HCT116 (cell line): ENCODE measurements at regions not wholly inside any gene's neighbourhood (a gene's known extent, or its start where the extent isn't known, plus 50 kb on each side); places are given as distances from the start of the nearest gene placed in this dataset.

Experiments used
- ATAC-seq: fragments of 200-7000 bp; cut with Tn5 transposase; 2 replicates; pipeline ENCODE4 v1.9.1; 2020; ENCODE audit warnings: mild to moderate bottlenecking, moderate library complexity
- BruUV-seq: library from RNA; stranded (reverse); fragments of 400-500 nt; replicated peaks from 2 replicates; lab custom pipeline; 2021; lab: Mats Ljungman, UMichigan
- CTCF ChIA-PET: fragments of 300-600 bp; sonication (Branson Sonifier 250); formaldehyde crosslinking; loops from one replicate; lab custom pipeline; 2021; ENCODE audit warnings: antibody characterized with exemption; lab: Charles Lee
- POLR2A ChIA-PET: fragments of 300-600, 350-600 bp; sonication (Branson Sonifier 250); formaldehyde crosslinking; loops from one replicate; lab custom pipeline; 2021; ENCODE audit warnings: antibody characterized with exemption; lab: Charles Lee
- RAD21 ChIA-PET, 2 experiments: fragments of 300-600 bp; sonication (Branson Sonifier 250); formaldehyde crosslinking; loops; one replicate each; lab custom pipeline; 2023; ENCODE audit warnings: low total read pairs in 2 of 2; ENCODE audit not compliant: uncharacterized antibody in 2 of 2, unreplicated experiment in 2 of 2, low non-redundant PET in 1 of 2; lab: Charles Lee
- DNase-seq: peaks from one replicate; pipeline ENCODE4 v3.0.0-alpha.2; 2010; ENCODE audit warnings: low read depth, low spot score
- H2AFZ ChIP-seq: fragments of 200-600 bp; shearing (Covaris generic), sonication (generic); 2 replicates; pipeline ENCODE4 v1.6.1; 2017; ENCODE audit warnings: low read depth, mixed run types, mixed read lengths, antibody characterized with exemption, low read length; ENCODE audit not compliant: poor library complexity, severe bottlenecking
- H3K27ac ChIP-seq: 2 replicates; pipeline ENCODE4 v1.5.1; 2012; ENCODE audit warnings: low read depth, low read length
- H3K27me3 ChIP-seq: fragments of 200-600 bp; sonication (generic); 2 replicates; pipeline ENCODE4 v1.6.1; 2016; ENCODE audit warnings: mixed run types, low read length, mixed read lengths; ENCODE audit not compliant: insufficient read depth
- H3K36me3 ChIP-seq, 2 experiments: fragments of 200-500 bp in 1 of 2; fragments of 200-600 bp in 1 of 2; sonication (Bioruptor generic) in 1 of 2; sonication (generic) in 1 of 2; 2 replicates each; pipeline versions ENCODE4 v1.5.1 to v1.6.1; 2014 to 2016; ENCODE audit warnings: low read length in 2 of 2, inconsistent platforms in 1 of 2, mixed read lengths in 1 of 2, mixed run types in 1 of 2; ENCODE audit not compliant: insufficient read depth in 2 of 2, control insufficient read depth in 1 of 2
- H3K4me1 ChIP-seq, 2 experiments: fragments of 200-600 bp in 1 of 2; sonication (generic) in 1 of 2; 2 replicates each; pipeline versions ENCODE4 v1.5.1 to v1.6.1; 2012 to 2017; ENCODE audit warnings: low read length in 2 of 2, inconsistent platforms in 1 of 2, mild to moderate bottlenecking in 1 of 2, mixed read lengths in 1 of 2, mixed run types in 1 of 2, moderate library complexity in 1 of 2; ENCODE audit not compliant: insufficient read depth in 2 of 2, control insufficient read depth in 1 of 2
- H3K4me2 ChIP-seq: fragments of 200-600 bp; sonication (generic); 2 replicates; pipeline ENCODE4 v1.6.1; 2017; ENCODE audit warnings: mixed run types, low read length, mixed read lengths
- H3K4me3 ChIP-seq, 2 experiments: fragments of 200-600 bp in 1 of 2; sonication (generic) in 1 of 2; replicated peaks in 1 of 2; 2 replicates each; pipeline ENCODE4 v1.5.1; 2011 to 2016; ENCODE audit warnings: low read length in 2 of 2, control low read depth in 1 of 2, low read depth in 1 of 2, mild to moderate bottlenecking in 1 of 2, mixed read lengths in 1 of 2, mixed run types in 1 of 2
- H3K79me2 ChIP-seq: fragments of 200-600 bp; sonication (generic); 2 replicates; pipeline ENCODE4 v1.6.1; 2017; ENCODE audit warnings: mild to moderate bottlenecking, mixed run types, low read length, moderate library complexity, mixed read lengths; ENCODE audit not compliant: insufficient read depth
- H3K9ac ChIP-seq: fragments of 200-600 bp; sonication (generic); 2 replicates; pipeline ENCODE4 v1.6.1; 2016; ENCODE audit warnings: low read length, mixed read lengths
- H3K9me2 ChIP-seq: fragments of 200-600 bp; sonication (generic), shearing (Covaris generic); 2 replicates; pipeline ENCODE4 v1.6.1; 2017; ENCODE audit warnings: mixed run types, mild to moderate bottlenecking, moderate library complexity; ENCODE audit not compliant: insufficient read depth
- H3K9me3 ChIP-seq, 2 experiments: fragments of 200-500 bp in 1 of 2; fragments of 200-600 bp in 1 of 2; sonication (Bioruptor generic) in 1 of 2; sonication (generic) in 1 of 2; 2 replicates each; pipeline ENCODE4 v1.6.1; 2014 to 2017; ENCODE audit warnings: low read length in 2 of 2, mixed read lengths in 2 of 2, inconsistent platforms in 1 of 2, low read depth in 1 of 2, mild to moderate bottlenecking in 1 of 2, mixed run types in 1 of 2, moderate library complexity in 1 of 2; ENCODE audit not compliant: control insufficient read depth in 1 of 2, insufficient read depth in 1 of 2
- H4K20me1 ChIP-seq: fragments of 200-600 bp; sonication (generic), shearing (Covaris generic); 2 replicates; pipeline ENCODE4 v1.6.1; 2017; ENCODE audit warnings: mixed run types, mild to moderate bottlenecking, moderate library complexity; ENCODE audit not compliant: insufficient read depth
- CBX3 ChIP-seq: IDR thresholded peaks from 2 replicates; pipeline ENCODE4 v1.6.1; 2012; ENCODE audit warnings: low read depth
- EGR1 ChIP-seq: IDR thresholded peaks from 2 replicates; pipeline ENCODE4 v1.6.1; 2012; ENCODE audit warnings: low read depth
- EZH2phosphoT487 ChIP-seq: fragments of 200-600 bp; IDR thresholded peaks from 2 replicates; pipeline ENCODE4 v1.6.1; 2018; ENCODE audit warnings: antibody characterized with exemption, borderline replicate concordance
- POLR2A ChIP-seq: IDR thresholded peaks from 2 replicates; pipeline ENCODE4 v1.7.0; 2011; ENCODE audit warnings: borderline replicate concordance; ENCODE audit not compliant: insufficient read depth, insufficient read length; ENCODE audit errors: extremely low read depth
- YY1 ChIP-seq: IDR thresholded peaks from 2 replicates; pipeline ENCODE4 v1.6.1; 2011; ENCODE audit warnings: low read length, low read depth, moderate library complexity, mild to moderate bottlenecking; ENCODE audit not compliant: insufficient replicate concordance; ENCODE audit errors: extremely low read depth
- ZBTB33 ChIP-seq: IDR thresholded peaks from 2 replicates; pipeline ENCODE4 v1.6.1; 2011; ENCODE audit warnings: mild to moderate bottlenecking, low read length, moderate library complexity; ENCODE audit not compliant: insufficient replicate concordance; ENCODE audit errors: extremely low read depth
- intact Hi-C: fragments of 100-400 bp; cut with micrococcal nuclease; formaldehyde crosslinking; loops from 2 replicates; pipeline ENCODE4 v1.10.0; 2022
- TF ChIP-seq, protein P1 (sequence below), 3 experiments: fragments of 200-600 bp in 1 of 3; sonication (generic) in 1 of 3; IDR thresholded peaks in 2 of 3; conservative IDR thresholded peaks in 1 of 3; 2 replicates each; pipeline ENCODE4 v1.5.1; 2012 to 2017; ENCODE audit warnings: low read depth in 2 of 3, low read length in 2 of 3, antibody characterized with exemption in 1 of 3, borderline replicate concordance in 1 of 3, control low read depth in 1 of 3, mild to moderate bottlenecking in 1 of 3, mixed read lengths in 1 of 3, mixed run types in 1 of 3, moderate library complexity in 1 of 3; ENCODE audit not compliant: insufficient read depth in 1 of 3

DNA sequence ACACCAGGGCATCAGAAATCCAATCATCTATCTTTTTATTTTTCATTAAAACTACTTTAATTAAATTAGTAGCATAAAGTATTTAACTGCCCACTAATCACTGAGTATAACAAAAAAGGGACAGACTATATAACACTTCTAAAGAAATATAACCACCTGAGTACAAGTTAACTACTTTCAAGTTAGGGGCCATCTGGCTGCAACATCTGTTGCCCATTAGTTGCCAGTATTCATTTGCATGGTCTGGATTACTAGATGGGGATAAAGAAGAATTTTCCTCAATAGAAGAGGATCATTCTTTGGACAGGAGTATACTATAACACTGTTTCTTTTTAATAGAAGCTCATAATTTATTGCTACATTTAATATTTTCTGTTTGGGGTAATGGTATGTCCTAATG is 446.4 kb downstream of the AMY1C start:
- Histone ChIP-seq H3K4me1 (no peaks in the 10 kb centered on the region), H3K27ac (no peak overlapping the region), H3K36me3 (no peaks in the 10 kb centered on the region; a peak in 1 of 4 replicates), H3K27me3 (no peaks in the 10 kb centered on the region), H2AFZ (no peak overlapping the region), H4K20me1 (no peaks in the 10 kb centered on the region), H3K4me2 (no peak overlapping the region), H3K9me2 (no peaks in the 10 kb centered on the region), H3K9me3 (peaks cover 5 to 12% of the 10 kb centered on the region in 2 experiments; a peak in 2 of 4 replicates), H3K9ac (no peak overlapping the region), H3K4me3 (no peak overlapping the region), H3K79me2 (no peaks in the 10 kb centered on the region)
- no TSS peak for BruUV-seq
- DNase-seq (no peak), ATAC-seq (no peak)
- intact Hi-C loops: no loop called here
- TF ChIP-seq, protein P1, sequence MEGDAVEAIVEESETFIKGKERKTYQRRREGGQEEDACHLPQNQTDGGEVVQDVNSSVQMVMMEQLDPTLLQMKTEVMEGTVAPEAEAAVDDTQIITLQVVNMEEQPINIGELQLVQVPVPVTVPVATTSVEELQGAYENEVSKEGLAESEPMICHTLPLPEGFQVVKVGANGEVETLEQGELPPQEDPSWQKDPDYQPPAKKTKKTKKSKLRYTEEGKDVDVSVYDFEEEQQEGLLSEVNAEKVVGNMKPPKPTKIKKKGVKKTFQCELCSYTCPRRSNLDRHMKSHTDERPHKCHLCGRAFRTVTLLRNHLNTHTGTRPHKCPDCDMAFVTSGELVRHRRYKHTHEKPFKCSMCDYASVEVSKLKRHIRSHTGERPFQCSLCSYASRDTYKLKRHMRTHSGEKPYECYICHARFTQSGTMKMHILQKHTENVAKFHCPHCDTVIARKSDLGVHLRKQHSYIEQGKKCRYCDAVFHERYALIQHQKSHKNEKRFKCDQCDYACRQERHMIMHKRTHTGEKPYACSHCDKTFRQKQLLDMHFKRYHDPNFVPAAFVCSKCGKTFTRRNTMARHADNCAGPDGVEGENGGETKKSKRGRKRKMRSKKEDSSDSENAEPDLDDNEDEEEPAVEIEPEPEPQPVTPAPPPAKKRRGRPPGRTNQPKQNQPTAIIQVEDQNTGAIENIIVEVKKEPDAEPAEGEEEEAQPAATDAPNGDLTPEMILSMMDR (IDR thresholded peaks at IDR 0.05 in 2 of 3, conservative IDR thresholded peaks at IDR 0.05 in 1 of 3; ENCODE audit: borderline replicate concordance in 1 of 3, insufficient read depth in 1 of 3, low read depth in 2 of 3, low read length in 2 of 3): no peak
- TF ChIP-seq ZBTB33 (no peak), EGR1 (no peak), CBX3 (no peak), POLR2A (no peak), YY1 (no peak), EZH2phosphoT487 (no peak)
- POLR2A ChIA-PET: no interaction called here
- RAD21 ChIA-PET: no interaction called here
- CTCF ChIA-PET: no interaction called here
